Epithelial cell of esophagus (primary cell): ENCODE measurements at regions not wholly inside any gene's neighbourhood (a gene's known extent, or its start where the extent isn't known, plus 50 kb on each side); places are given as distances from the start of the nearest gene placed in this dataset.

ENCODE experiments used
- DNase-seq: peaks from one replicate; pipeline ENCODE4 v3.0.0; 2010; ENCODE audit warnings: low read depth
- H3K4me3 ChIP-seq: 2 replicates; pipeline ENCODE4 v1.5.1; 2011; ENCODE audit warnings: mild to moderate bottlenecking, low read length, control low read depth
- CTCF ChIP-seq: IDR thresholded peaks from 2 replicates; pipeline ENCODE4 v1.5.1; 2011; ENCODE audit warnings: low read depth, mild to moderate bottlenecking, low read length, control low read depth, inconsistent platforms; ENCODE audit not compliant: insufficient read depth; ENCODE audit errors: missing control alignments

GRCh38 chr1:219749370-219749769 is 136.5 kb upstream of the ZC3H11B start:
- H3K4me3 ChIP-seq, result no peak overlapping the region
- no peak for TF ChIP-seq CTCF
- no peak for DNase-seq

- DNase-seq, result no peak
- TF ChIP-seq CTCF, result no peak
- H3K4me3 ChIP-seq, result no peak overlapping the region
Measured at GRCh38 chr1:219746141-219746540, 133.2 kb upstream of the ZC3H11B start.

GRCh38 chr1:219744652-219745469 is 132.0 kb upstream of the ZC3H11B start:
- H3K4me3 ChIP-seq, result no peak overlapping the region
- no peak for TF ChIP-seq CTCF
- no peak for DNase-seq

GRCh38 chr1:219741011-219741970 is 128.4 kb upstream of the ZC3H11B start:
- no peak for DNase-seq
- TF ChIP-seq CTCF, result no peak
- no peak overlapping the region for H3K4me3 ChIP-seq

GRCh38 chr1:219733511-219734174 is 120.7 kb upstream of the ZC3H11B start:
- no peak for TF ChIP-seq CTCF
- H3K4me3 ChIP-seq, result no peak overlapping the region
- DNase-seq, result no peak

GRCh38 chr1:219732814-219733491 is 120.0 kb upstream of the ZC3H11B start:
- no peak for DNase-seq
- TF ChIP-seq CTCF, result no peak
- no peak overlapping the region for H3K4me3 ChIP-seq
